Progenitor cell of endocrine pancreas (in vitro differentiated cells): ENCODE measurements at regions not wholly inside any gene's neighbourhood (a gene's known extent, or its start where the extent isn't known, plus 50 kb on each side); places are given as distances from the start of the nearest gene placed in this dataset.

Experiments
- DNase-seq: peaks from one replicate; pipeline ENCODE4 v3.0.0; 2021; ENCODE audit warnings: low spot score; ENCODE audit not compliant: unreplicated experiment
- H3K27ac Mint-ChIP-seq: 2 replicates; pipeline ENCODE4 v1.8.0; 2021; ENCODE audit warnings: mild to moderate bottlenecking, moderate library complexity, mixed read lengths
- H3K27me3 Mint-ChIP-seq: 2 replicates; pipeline ENCODE4 v1.8.0; 2021; ENCODE audit warnings: mixed read lengths
- H3K36me3 Mint-ChIP-seq: 2 replicates; pipeline ENCODE4 v1.8.0; 2022; ENCODE audit warnings: mixed read lengths; ENCODE audit not compliant: insufficient read depth
- H3K4me1 Mint-ChIP-seq: 2 replicates; pipeline ENCODE4 v1.8.0; 2021; ENCODE audit warnings: low read depth, mixed read lengths
- H3K4me3 Mint-ChIP-seq: 2 replicates; pipeline ENCODE4 v1.8.0; 2021; ENCODE audit warnings: low read depth, mild to moderate bottlenecking, moderate library complexity, mixed read lengths
- H3K9me3 Mint-ChIP-seq: 2 replicates; pipeline ENCODE4 v1.8.0; 2021; ENCODE audit warnings: low read depth, mixed read lengths
- TF ChIP-seq, protein P1 (sequence below): fragments of 200-600 bp; sonication (generic); IDR thresholded peaks from one replicate; pipeline ENCODE4 v1.5.0; 2021; ENCODE audit warnings: antibody characterized with exemption, mild to moderate bottlenecking; ENCODE audit not compliant: unreplicated experiment

DNA sequence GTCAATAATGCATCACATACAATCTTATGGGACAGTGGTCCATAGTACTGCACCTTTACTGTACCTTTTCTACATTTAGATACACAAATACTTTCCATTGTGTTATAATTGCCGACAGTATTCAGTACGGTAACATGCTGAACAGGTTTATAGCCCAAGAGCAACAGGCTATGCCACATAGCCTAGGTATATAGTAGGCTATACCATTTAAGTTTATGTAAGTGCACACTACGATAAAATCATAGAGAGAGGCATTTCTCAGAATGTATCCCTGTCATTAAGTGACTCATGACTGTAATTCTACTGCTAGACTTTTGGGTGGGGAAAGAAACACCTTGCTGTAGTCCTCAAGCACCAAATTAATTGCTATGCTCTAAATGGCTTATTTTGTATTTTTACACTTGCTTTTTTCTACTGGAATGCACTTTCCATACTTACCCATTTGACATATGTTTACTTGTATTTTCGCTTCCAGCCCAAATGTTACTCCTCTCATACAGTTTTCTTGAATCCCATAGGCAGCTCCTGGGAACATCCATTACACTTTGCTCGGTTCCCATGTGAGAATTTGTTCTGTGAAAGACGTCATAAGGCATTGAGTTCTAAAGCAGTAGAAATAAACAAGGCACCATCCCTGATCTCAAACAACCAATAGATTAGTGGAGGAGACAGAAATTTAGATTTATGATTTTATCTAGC, 714.0 kb upstream of the ID2 start:
- Mint-ChIP-seq H3K9me3 (no peaks in the 10 kb centered on the region), H3K4me1 (no peaks in the 10 kb centered on the region), H3K27me3 (peaks cover 17% of the 10 kb centered on the region), H3K27ac (no peak overlapping the region), H3K36me3 (no peaks in the 10 kb centered on the region), H3K4me3 (no peak overlapping the region)
- DNase-seq = no peak
- TF ChIP-seq, protein P1, sequence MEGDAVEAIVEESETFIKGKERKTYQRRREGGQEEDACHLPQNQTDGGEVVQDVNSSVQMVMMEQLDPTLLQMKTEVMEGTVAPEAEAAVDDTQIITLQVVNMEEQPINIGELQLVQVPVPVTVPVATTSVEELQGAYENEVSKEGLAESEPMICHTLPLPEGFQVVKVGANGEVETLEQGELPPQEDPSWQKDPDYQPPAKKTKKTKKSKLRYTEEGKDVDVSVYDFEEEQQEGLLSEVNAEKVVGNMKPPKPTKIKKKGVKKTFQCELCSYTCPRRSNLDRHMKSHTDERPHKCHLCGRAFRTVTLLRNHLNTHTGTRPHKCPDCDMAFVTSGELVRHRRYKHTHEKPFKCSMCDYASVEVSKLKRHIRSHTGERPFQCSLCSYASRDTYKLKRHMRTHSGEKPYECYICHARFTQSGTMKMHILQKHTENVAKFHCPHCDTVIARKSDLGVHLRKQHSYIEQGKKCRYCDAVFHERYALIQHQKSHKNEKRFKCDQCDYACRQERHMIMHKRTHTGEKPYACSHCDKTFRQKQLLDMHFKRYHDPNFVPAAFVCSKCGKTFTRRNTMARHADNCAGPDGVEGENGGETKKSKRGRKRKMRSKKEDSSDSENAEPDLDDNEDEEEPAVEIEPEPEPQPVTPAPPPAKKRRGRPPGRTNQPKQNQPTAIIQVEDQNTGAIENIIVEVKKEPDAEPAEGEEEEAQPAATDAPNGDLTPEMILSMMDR = no peak

DNA sequence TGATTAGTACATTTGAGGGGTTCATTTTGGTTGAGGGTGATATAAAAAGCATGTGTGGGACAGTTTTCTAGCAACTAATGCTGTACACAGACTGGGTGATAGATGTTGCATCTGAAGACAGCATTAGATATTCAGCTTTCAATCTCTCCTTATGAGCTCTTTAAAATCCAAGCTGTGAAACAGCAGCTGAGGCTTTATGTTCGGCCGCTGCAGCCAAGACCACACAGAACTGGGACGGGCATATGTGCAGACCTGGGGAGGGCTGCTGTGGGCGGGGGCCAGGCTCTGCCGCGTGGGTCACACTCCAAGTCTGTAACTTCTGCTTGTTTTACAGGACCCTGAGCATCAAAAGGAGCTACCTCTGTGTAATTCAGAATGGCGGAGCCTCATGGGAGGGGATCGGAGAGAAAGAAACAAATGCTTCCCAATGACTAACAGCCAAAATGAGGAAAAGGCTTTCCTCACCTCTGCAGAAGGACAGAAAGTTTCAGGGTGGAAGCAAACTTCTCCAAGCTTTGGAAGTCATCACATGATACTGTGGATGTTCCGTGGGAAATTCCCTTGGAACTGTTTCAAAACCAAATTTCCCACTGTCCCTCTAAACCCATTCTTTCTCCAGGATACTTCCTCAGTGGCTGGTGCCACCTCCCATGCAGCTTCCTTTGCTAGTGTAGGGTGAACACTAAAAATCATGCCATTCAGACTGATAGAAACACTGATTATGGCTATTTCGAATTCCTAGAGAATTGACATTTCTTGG, 711.9 kb upstream of the ID2 start:
- H3K4me3 Mint-ChIP-seq = no peak overlapping the region
- no peak overlapping the region for H3K27ac Mint-ChIP-seq
- H3K4me1 Mint-ChIP-seq = no peaks in the 10 kb centered on the region
- H3K27me3 Mint-ChIP-seq = peaks cover 24% of the 10 kb centered on the region
- TF ChIP-seq, protein P1 = no peak
- no peaks in the 10 kb centered on the region for H3K36me3 Mint-ChIP-seq
- no peak for DNase-seq
- no peaks in the 10 kb centered on the region for H3K9me3 Mint-ChIP-seq

DNA sequence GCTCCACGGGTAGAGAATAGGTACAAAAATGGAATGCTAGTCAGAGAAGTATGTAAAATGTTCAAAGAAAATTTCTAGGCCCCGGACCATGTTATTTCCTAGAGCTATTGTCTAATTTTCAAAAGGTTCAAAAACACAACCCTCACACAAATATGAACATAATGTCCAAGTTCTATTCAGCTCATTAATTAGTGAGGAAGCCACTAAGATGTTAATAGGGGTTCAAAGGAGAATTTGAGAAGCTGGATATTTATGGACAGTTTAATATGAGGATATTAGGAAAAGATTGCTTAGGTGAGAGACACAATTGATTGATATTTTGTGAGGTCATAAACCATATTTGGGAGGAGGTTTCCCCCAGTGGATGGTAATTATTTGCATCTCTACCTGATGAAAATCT, 710.6 kb upstream of the ID2 start:
- Mint-ChIP-seq H3K4me3 (no peak overlapping the region), H3K27ac (no peak overlapping the region), H3K9me3 (no peaks in the 10 kb centered on the region), H3K36me3 (no peaks in the 10 kb centered on the region), H3K4me1 (no peaks in the 10 kb centered on the region), H3K27me3 (peaks cover 23% of the 10 kb centered on the region)
- DNase-seq = no peak
- TF ChIP-seq, protein P1 = no peak

DNA sequence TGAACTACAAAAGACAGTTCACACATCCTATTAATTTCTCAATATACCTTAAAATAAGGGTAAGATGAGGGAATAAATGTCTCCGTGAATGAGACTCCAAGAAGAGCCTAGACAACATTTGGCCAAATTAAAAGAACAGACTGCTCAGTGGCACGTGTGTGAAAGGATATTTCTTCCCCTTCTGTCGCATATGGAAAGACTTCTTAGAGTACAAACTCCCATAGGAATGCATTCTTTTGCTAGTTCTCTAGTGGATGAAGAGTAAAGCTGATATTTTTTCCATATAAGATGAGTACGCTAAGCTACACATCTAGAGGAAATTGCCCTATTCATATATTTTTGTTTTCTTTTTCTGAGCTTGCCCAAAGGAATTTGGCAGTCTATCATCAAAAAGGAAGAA, 710.0 kb upstream of the ID2 start:
- Mint-ChIP-seq H3K27me3 (peaks cover 22% of the 10 kb centered on the region), H3K36me3 (no peaks in the 10 kb centered on the region), H3K27ac (no peak overlapping the region), H3K4me3 (no peak overlapping the region), H3K4me1 (no peaks in the 10 kb centered on the region), H3K9me3 (no peaks in the 10 kb centered on the region)
- TF ChIP-seq, protein P1 = no peak
- DNase-seq = no peak

DNA sequence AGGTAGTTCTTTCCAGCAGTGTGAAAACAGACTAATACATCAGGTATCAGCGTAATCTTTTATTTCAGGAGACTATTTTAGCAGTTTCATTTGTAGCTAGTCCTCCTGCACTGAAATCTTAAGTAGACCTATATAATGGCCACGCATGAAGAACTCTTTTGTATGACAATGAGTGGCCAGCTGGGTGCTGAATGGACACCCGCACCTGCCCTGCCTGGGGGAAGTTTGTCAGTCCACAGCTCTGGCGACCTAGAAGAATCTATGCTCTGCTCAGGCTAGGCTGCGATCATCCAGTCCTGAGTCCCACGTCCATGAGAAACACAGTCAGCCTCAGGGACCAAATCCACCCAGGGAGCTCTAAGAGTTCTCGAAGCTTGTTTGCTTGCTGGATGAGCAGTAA, 709.2 kb upstream of the ID2 start:
- Mint-ChIP-seq H3K27ac (no peak overlapping the region), H3K36me3 (no peaks in the 10 kb centered on the region), H3K9me3 (no peaks in the 10 kb centered on the region), H3K4me1 (peaks cover under 1% of the 10 kb centered on the region), H3K4me3 (no peak overlapping the region), H3K27me3 (peaks cover 20% of the 10 kb centered on the region)
- TF ChIP-seq, protein P1 = no peak
- no peak for DNase-seq
